Keratinocyte (primary cell): ENCODE measurements at regions not wholly inside any gene's neighbourhood (a gene's known extent, or its start where the extent isn't known, plus 50 kb on each side); places are given as distances from the start of the nearest gene placed in this dataset.
"Not testable (repeated sequence)": the region's sequence is repeated elsewhere in the genome, so short reads cannot be mapped to it uniquely, and the experiment has no call there.

Source experiments
- DNase-seq: peaks from one replicate; pipeline ENCODE4 v3.0.0-alpha.2; 2011; ENCODE audit warnings: low read depth, missing footprints, low spot score
- FAIRE-seq: peaks from 2 replicates; lab custom pipeline; 2011; peaks lifted over from hg19 to GRCh38; lab: Jason Lieb, UNC
- H2AFZ ChIP-seq: 2 replicates; pipeline ENCODE4 v1.6.0; 2012; ENCODE audit warnings: low read length, control low read depth, inconsistent platforms; ENCODE audit not compliant: control insufficient read depth
- H3K27ac ChIP-seq: 2 replicates; pipeline ENCODE4 v1.5.1; 2011; ENCODE audit warnings: low read length; ENCODE audit not compliant: control insufficient read depth, insufficient read depth
- H3K27me3 ChIP-seq: 3 replicates; pipeline ENCODE4 v1.6.0; 2011; ENCODE audit warnings: low read length; ENCODE audit not compliant: control insufficient read depth, insufficient read depth; ENCODE audit errors: extremely low read depth
- H3K36me3 ChIP-seq, 2 experiments: 2 replicates in 1 of 2; 3 replicates in 1 of 2; pipeline ENCODE4 v1.5.1; 2011; ENCODE audit warnings: low read length in 2 of 2, mild to moderate bottlenecking in 1 of 2; ENCODE audit not compliant: control insufficient read depth in 2 of 2, insufficient read depth in 2 of 2; ENCODE audit errors: extremely low read depth in 1 of 2
- H3K4me1 ChIP-seq: 3 replicates; pipeline ENCODE4 v1.5.1; 2011; ENCODE audit warnings: low read length; ENCODE audit not compliant: control insufficient read depth, insufficient read depth; ENCODE audit errors: extremely low read depth
- H3K4me2 ChIP-seq: 3 replicates; pipeline ENCODE4 v1.6.0; 2011; ENCODE audit warnings: low read depth, low read length; ENCODE audit not compliant: control insufficient read depth, insufficient read depth; ENCODE audit errors: extremely low read depth
- H3K4me3 ChIP-seq, 3 experiments: fragments of 200-600 bp in 1 of 3; sonication (generic) in 1 of 3; 2 replicates in 2 of 3; 3 replicates in 1 of 3; pipeline ENCODE4 v1.5.1; 2011 to 2016; ENCODE audit warnings: low read length in 3 of 3, mild to moderate bottlenecking in 3 of 3, control low read depth in 2 of 3, inconsistent platforms in 1 of 3, low read depth in 1 of 3, mixed read lengths in 1 of 3, mixed run types in 1 of 3, moderate library complexity in 1 of 3; ENCODE audit not compliant: control insufficient read depth in 2 of 3, insufficient read depth in 2 of 3; ENCODE audit errors: extremely low read depth in 1 of 3
- H3K79me2 ChIP-seq: 2 replicates; pipeline ENCODE4 v1.6.0; 2012; ENCODE audit warnings: low read length; ENCODE audit not compliant: control insufficient read depth, insufficient read depth
- H3K9ac ChIP-seq: 3 replicates; pipeline ENCODE4 v1.6.0; 2011; ENCODE audit warnings: low read length; ENCODE audit not compliant: control insufficient read depth, insufficient read depth; ENCODE audit errors: extremely low read depth
- H3K9me1 ChIP-seq: 3 replicates; pipeline ENCODE4 v1.6.0; 2011; ENCODE audit warnings: low read length; ENCODE audit not compliant: control insufficient read depth, insufficient read depth; ENCODE audit errors: extremely low read depth
- H3K9me3 ChIP-seq: 2 replicates; pipeline ENCODE4 v1.5.1; 2012; ENCODE audit warnings: low read depth, low read length; ENCODE audit not compliant: control insufficient read depth
- H4K20me1 ChIP-seq: 3 replicates; pipeline ENCODE4 v1.6.0; 2011; ENCODE audit warnings: low read length; ENCODE audit not compliant: control insufficient read depth, insufficient read depth; ENCODE audit errors: extremely low read depth
- EZH2 ChIP-seq: IDR thresholded peaks from one replicate; pipeline ENCODE4 v1.6.1; 2012; ENCODE audit warnings: inconsistent platforms, mild to moderate bottlenecking, low read length, moderate library complexity
- dilution Hi-C: fragments of 300-500 bp; cut with MboI; formaldehyde crosslinking; loops from one replicate; pipeline ENCODE4 v1.7.0; 2020; ENCODE audit warnings: low sequenced_read_pairs; ENCODE audit not compliant: extremely low pct_ligation_motif_present
- TF ChIP-seq, protein P1 (sequence below), 3 experiments: IDR thresholded peaks in 1 of 3; conservative IDR thresholded peaks in 1 of 3; optimal IDR thresholded peaks in 1 of 3; 2 replicates in 2 of 3; 3 replicates in 1 of 3; pipeline versions ENCODE3 to v1.5.1; 2011; ENCODE audit warnings: low read length in 3 of 3, mild to moderate bottlenecking in 3 of 3, moderate library complexity in 2 of 3, control low read depth in 1 of 3, inconsistent platforms in 1 of 3; ENCODE audit not compliant: insufficient read depth in 2 of 3; ENCODE audit errors: extremely low read depth in 1 of 3

DNA sequence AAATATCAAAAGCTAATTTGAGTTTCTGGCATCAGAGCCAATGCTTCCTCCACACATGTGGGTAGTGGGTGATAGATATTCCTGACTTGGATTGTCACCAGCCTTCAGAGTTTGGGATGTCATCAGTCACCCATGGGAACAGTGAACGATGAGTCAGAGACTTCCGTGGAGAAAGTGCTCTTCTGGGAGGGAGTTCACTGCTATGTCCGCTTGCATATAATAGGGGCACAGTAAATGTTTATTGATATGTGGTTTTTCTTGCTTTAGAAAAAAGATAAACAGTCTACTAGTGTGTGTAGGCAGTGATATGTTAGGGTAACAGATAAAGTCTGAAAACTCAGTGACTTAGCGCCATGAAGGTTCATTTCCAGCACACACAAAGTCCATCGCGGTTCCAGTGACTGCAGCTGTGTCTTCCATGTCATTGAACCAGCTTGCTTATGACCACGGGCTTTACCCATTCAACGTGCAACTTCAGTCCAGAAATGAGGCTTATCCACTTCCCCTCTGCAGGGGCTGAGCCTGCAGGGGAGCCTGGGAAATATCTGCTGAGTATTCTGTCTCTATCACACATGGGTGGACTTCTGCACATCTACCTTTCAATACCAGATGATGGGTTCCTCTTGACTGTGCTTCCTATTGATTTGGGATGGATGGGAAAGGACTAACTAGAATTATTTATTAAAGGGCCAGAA lies 87.7 kb upstream of the WWC2 start:
- no peaks in the 10 kb centered on the region for H4K20me1 ChIP-seq
- H3K27ac ChIP-seq = no peak overlapping the region
- H3K9me1 ChIP-seq = no peaks in the 10 kb centered on the region
- no peaks in the 10 kb centered on the region for H3K36me3 ChIP-seq
- no peaks in the 10 kb centered on the region for H3K9me3 ChIP-seq
- H3K4me3 ChIP-seq = no peak overlapping the region
- TF ChIP-seq EZH2 = no peak
- TF ChIP-seq, protein P1, sequence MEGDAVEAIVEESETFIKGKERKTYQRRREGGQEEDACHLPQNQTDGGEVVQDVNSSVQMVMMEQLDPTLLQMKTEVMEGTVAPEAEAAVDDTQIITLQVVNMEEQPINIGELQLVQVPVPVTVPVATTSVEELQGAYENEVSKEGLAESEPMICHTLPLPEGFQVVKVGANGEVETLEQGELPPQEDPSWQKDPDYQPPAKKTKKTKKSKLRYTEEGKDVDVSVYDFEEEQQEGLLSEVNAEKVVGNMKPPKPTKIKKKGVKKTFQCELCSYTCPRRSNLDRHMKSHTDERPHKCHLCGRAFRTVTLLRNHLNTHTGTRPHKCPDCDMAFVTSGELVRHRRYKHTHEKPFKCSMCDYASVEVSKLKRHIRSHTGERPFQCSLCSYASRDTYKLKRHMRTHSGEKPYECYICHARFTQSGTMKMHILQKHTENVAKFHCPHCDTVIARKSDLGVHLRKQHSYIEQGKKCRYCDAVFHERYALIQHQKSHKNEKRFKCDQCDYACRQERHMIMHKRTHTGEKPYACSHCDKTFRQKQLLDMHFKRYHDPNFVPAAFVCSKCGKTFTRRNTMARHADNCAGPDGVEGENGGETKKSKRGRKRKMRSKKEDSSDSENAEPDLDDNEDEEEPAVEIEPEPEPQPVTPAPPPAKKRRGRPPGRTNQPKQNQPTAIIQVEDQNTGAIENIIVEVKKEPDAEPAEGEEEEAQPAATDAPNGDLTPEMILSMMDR (optimal IDR thresholded peaks at IDR 0.05 in 1 of 3, IDR thresholded peaks at IDR 0.05 in 1 of 3, conservative IDR thresholded peaks at IDR 0.05 in 1 of 3; ENCODE audit: extremely low read depth in 1 of 3, insufficient read depth in 2 of 3, low read length in 3 of 3) = no peak
- no peaks in the 10 kb centered on the region for H3K79me2 ChIP-seq
- DNase-seq (no peak), FAIRE-seq (no peak)
- H3K4me2 ChIP-seq = no peak overlapping the region
- H2AFZ ChIP-seq = no peak overlapping the region
- no peaks in the 10 kb centered on the region for H3K4me1 ChIP-seq
- no peak overlapping the region for H3K9ac ChIP-seq
- dilution Hi-C loops = no loop called here
- H3K27me3 ChIP-seq = peaks cover 39% of the 10 kb centered on the region

DNA sequence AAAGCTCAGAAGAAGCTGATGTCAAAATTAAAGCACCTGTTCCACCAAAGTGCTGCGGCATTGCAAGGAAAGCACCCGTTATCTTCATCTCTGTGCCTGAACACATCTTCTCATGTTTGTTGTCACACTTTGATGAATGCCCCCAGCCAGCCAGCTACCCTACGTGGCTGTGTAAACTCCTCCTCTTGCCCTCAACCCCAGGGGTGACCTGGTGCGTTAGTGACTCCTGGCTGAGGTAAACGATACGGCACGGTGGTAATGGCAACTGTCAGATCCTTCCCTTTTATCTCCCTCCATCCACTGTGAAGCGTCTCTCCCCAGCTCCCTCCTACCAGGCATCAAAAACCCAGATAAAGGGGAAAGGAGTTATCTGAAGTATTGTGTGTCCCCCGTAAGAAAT lies 90.6 kb upstream of the WWC2 start:
- FAIRE-seq = no peak
- no peaks in the 10 kb centered on the region for H3K4me1 ChIP-seq
- no peak overlapping the region for H3K4me2 ChIP-seq
- no peak overlapping the region for H2AFZ ChIP-seq
- no peaks in the 10 kb centered on the region for H4K20me1 ChIP-seq
- H3K27ac ChIP-seq = no peak overlapping the region
- H3K9me3 ChIP-seq = no peaks in the 10 kb centered on the region
- H3K9ac ChIP-seq = no peak overlapping the region
- no peaks in the 10 kb centered on the region for H3K9me1 ChIP-seq
- H3K4me3 ChIP-seq = no peak overlapping the region
- no peaks in the 10 kb centered on the region for H3K79me2 ChIP-seq
- DNase-seq = no peak
- TF ChIP-seq, protein P1 (optimal IDR thresholded peaks at IDR 0.05 in 1 of 3, IDR thresholded peaks at IDR 0.05 in 1 of 3, conservative IDR thresholded peaks at IDR 0.05 in 1 of 3; ENCODE audit: extremely low read depth in 1 of 3, insufficient read depth in 2 of 3, low read length in 3 of 3) = peak in 1 of 3 experiments; percentile 6
- TF ChIP-seq EZH2 = no peak
- dilution Hi-C loops = no loop called here
- peaks cover 29% of the 10 kb centered on the region for H3K27me3 ChIP-seq
- no peaks in the 10 kb centered on the region for H3K36me3 ChIP-seq

DNA sequence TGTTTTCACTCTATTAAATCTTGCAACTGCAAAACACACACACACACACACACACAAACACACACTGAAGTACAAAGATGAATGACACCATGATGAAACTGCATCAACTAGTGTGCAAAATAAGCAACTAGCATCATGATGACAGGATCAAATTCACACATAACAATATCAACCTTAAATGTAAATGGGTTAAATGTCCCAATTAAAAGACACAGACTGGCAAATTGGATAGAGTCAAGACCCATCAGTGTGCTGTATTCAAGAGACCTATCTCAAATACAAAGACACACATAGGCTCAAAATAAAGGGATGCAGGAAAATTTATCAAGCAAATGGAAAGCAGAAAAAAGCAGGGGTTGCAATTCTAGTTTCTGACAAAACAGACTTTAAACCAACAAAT lies 87.2 kb upstream of the DCTD start:
- H3K9me1 ChIP-seq, H3K4me2 ChIP-seq, H3K4me1 ChIP-seq, H3K36me3 ChIP-seq, H4K20me1 ChIP-seq, H3K79me2 ChIP-seq, H3K27me3 ChIP-seq, H3K9me3 ChIP-seq, H3K27ac ChIP-seq, FAIRE-seq, H2AFZ ChIP-seq, DNase-seq, dilution Hi-C loops, H3K9ac ChIP-seq, H3K4me3 ChIP-seq: not testable (repeated sequence)
